ENCODE measurements at regions not wholly inside any gene's neighbourhood (a gene's known extent, or its start where the extent isn't known, plus 50 kb on each side); places are given as distances from the start of the nearest gene placed in this dataset.
"Not testable (repeated sequence)": the region's sequence is repeated elsewhere in the genome, so short reads cannot be mapped to it uniquely, and the experiment has no call there.

GRCh38 chr4:126541820-126542219, 1090.9 kb upstream of the INTU start:
- Histone ChIP-seq H3K36me3 (ENCODE audit: control insufficient read depth, insufficient read depth, low read length) (no peaks in the 10 kb centered on the region), H3K9ac (ENCODE audit: insufficient read depth, low read length) (no peak overlapping the region), H3K4me2 (ENCODE audit: extremely low read depth, insufficient read depth, low read length) (no peak overlapping the region), H3K27me3 (ENCODE audit: control insufficient read depth, insufficient read depth, low read length) (no peaks in the 10 kb centered on the region), H3K4me3 (replicated peaks in 1 of 4; ENCODE audit: control extremely low read depth in 1 of 4, insufficient read depth in 1 of 4, low read depth in 3 of 4, low read length in 4 of 4) (no peak overlapping the region), H2AFZ (ENCODE audit: low read length) (no peak overlapping the region), H3K9me3 (ENCODE audit: control insufficient read depth, insufficient read depth, low read depth, low read length) (no peaks in the 10 kb centered on the region), H4K20me1 (ENCODE audit: control insufficient read depth, extremely low read depth, insufficient read depth, low read length) (no peaks in the 10 kb centered on the region), H3K4me1 (ENCODE audit: control insufficient read depth, extremely low read depth, insufficient read depth, low read length) (no peaks in the 10 kb centered on the region), H3K79me2 (ENCODE audit: control insufficient read depth, insufficient read depth, low read length) (no peaks in the 10 kb centered on the region), H3K27ac (ENCODE audit: insufficient read depth, low read length) (no peak overlapping the region)
- TF ChIP-seq CTCF (conservative IDR thresholded peaks at IDR 0.05 in 1 of 2, IDR thresholded peaks at IDR 0.05 in 1 of 2; ENCODE audit: low read depth in 1 of 2, low read length in 2 of 2) (no peak), EZH2 (IDR thresholded peaks at IDR 0.05; ENCODE audit: low read length, missing control alignments) (no peak)
- DNase-seq (ENCODE audit: low read depth in 2 of 2), result peak in 1 of 2 donors; percentile 4

- H3K4me1 ChIP-seq (ENCODE audit: control insufficient read depth, extremely low read depth, insufficient read depth, low read length), result no peaks in the 10 kb centered on the region
- no peaks in the 10 kb centered on the region for H4K20me1 ChIP-seq (ENCODE audit: control insufficient read depth, extremely low read depth, insufficient read depth, low read length)
- no peak overlapping the region for H3K4me3 ChIP-seq (replicated peaks in 1 of 4; ENCODE audit: control extremely low read depth in 1 of 4, insufficient read depth in 1 of 4, low read depth in 3 of 4, low read length in 4 of 4)
- H3K4me2 ChIP-seq (ENCODE audit: extremely low read depth, insufficient read depth, low read length), result no peak overlapping the region
- H3K27me3 ChIP-seq (ENCODE audit: control insufficient read depth, insufficient read depth, low read length), result no peaks in the 10 kb centered on the region
- TF ChIP-seq CTCF (conservative IDR thresholded peaks at IDR 0.05 in 1 of 2, IDR thresholded peaks at IDR 0.05 in 1 of 2; ENCODE audit: low read depth in 1 of 2, low read length in 2 of 2) (no peak), EZH2 (IDR thresholded peaks at IDR 0.05; ENCODE audit: low read length, missing control alignments) (no peak)
- H2AFZ ChIP-seq (ENCODE audit: low read length), result no peak overlapping the region
- H3K9ac ChIP-seq (ENCODE audit: insufficient read depth, low read length), result no peak overlapping the region
- H3K9me3 ChIP-seq (ENCODE audit: control insufficient read depth, insufficient read depth, low read depth, low read length), result no peaks in the 10 kb centered on the region
- H3K27ac ChIP-seq (ENCODE audit: insufficient read depth, low read length), result no peak overlapping the region
- no peaks in the 10 kb centered on the region for H3K36me3 ChIP-seq (ENCODE audit: control insufficient read depth, insufficient read depth, low read length)
- DNase-seq (ENCODE audit: low read depth in 2 of 2), result no peak
- no peaks in the 10 kb centered on the region for H3K79me2 ChIP-seq (ENCODE audit: control insufficient read depth, insufficient read depth, low read length)
Observed at GRCh38 chr4:126544276-126544675, 1088.5 kb upstream of the INTU start.

GRCh38 chr4:126546197-126546596, 1086.6 kb upstream of the INTU start:
- not testable (repeated sequence) for H3K9ac ChIP-seq (ENCODE audit: insufficient read depth, low read length); H3K36me3 ChIP-seq (ENCODE audit: control insufficient read depth, insufficient read depth, low read length); H3K4me2 ChIP-seq (ENCODE audit: extremely low read depth, insufficient read depth, low read length); H3K4me1 ChIP-seq (ENCODE audit: control insufficient read depth, extremely low read depth, insufficient read depth, low read length); H4K20me1 ChIP-seq (ENCODE audit: control insufficient read depth, extremely low read depth, insufficient read depth, low read length); H3K27me3 ChIP-seq (ENCODE audit: control insufficient read depth, insufficient read depth, low read length); H3K9me3 ChIP-seq (ENCODE audit: control insufficient read depth, insufficient read depth, low read depth, low read length); H3K79me2 ChIP-seq (ENCODE audit: control insufficient read depth, insufficient read depth, low read length); H2AFZ ChIP-seq (ENCODE audit: low read length); H3K27ac ChIP-seq (ENCODE audit: insufficient read depth, low read length); DNase-seq (ENCODE audit: low read depth in 2 of 2); H3K4me3 ChIP-seq (replicated peaks in 1 of 4; ENCODE audit: control extremely low read depth in 1 of 4, insufficient read depth in 1 of 4, low read depth in 3 of 4, low read length in 4 of 4)

All from fibroblast of lung (primary cell).